ENCODE measurements at regions not wholly inside any gene's neighbourhood (a gene's known extent, or its start where the extent isn't known, plus 50 kb on each side); places are given as distances from the start of the nearest gene placed in this dataset.
"Not testable (repeated sequence)": the region's sequence is repeated elsewhere in the genome, so short reads cannot be mapped to it uniquely, and the experiment has no call there.

- not testable (repeated sequence) for TF ChIP-seq ZNF274 (IDR thresholded peaks at IDR 0.05; ENCODE audit: low read depth, low read length); SUZ12 (IDR thresholded peaks at IDR 0.05; ENCODE audit: extremely low read depth, insufficient read depth, insufficient read length); YY1 (IDR thresholded peaks at IDR 0.05; ENCODE audit: insufficient read depth, insufficient read length)
Measured at GRCh38 chr2:90325796-90326353, 1634.4 kb downstream of the RPIA start.

Measured in NT2/D1 (cell line).